K562 (cell line): ENCODE measurements at regions not wholly inside any gene's neighbourhood (a gene's known extent, or its start where the extent isn't known, plus 50 kb on each side); places are given as distances from the start of the nearest gene placed in this dataset.

Source experiments
- BHLHE40 ChIP-seq: IDR thresholded peaks from 2 replicates; pipeline ENCODE4 v1.6.1; 2011; ENCODE audit warnings: low read length, improper control_type of control experiment
- ELF2 ChIP-seq: fragments of 250-450 bp; sonication (Bioruptor Pico); IDR thresholded peaks from 2 replicates; pipeline ENCODE4 v1.5.0; 2021; ENCODE audit warnings: mild to moderate bottlenecking
- MAFF ChIP-seq: IDR thresholded peaks from 2 replicates; pipeline ENCODE4 v1.6.1; 2012; ENCODE audit warnings: low read length, improper control_type of control experiment
- PCBP2 ChIP-seq: fragments of 200-400 bp; formaldehyde crosslinking; IDR thresholded peaks from 2 replicates; pipeline ENCODE4 v1.6.1; 2018; ENCODE audit warnings: low read length, low read depth, mild to moderate bottlenecking, moderate library complexity; ENCODE audit not compliant: poor library complexity, severe bottlenecking
- ZNF263 ChIP-seq: sonication (generic); formaldehyde crosslinking; IDR thresholded peaks from 2 replicates; pipeline ENCODE4 v1.8.0; 2022; ENCODE audit warnings: mild to moderate bottlenecking, missing genetic modification reagents, borderline replicate concordance
- ZNF785 ChIP-seq: fragments of 250-450 bp; sonication (Bioruptor Pico); IDR thresholded peaks from 2 replicates; pipeline ENCODE4 v1.4.0; 2020; ENCODE audit warnings: mild to moderate bottlenecking
- TF ChIP-seq, protein P1 (sequence below): fragments of 450-650 bp; conservative IDR thresholded peaks from 2 replicates; pipeline ENCODE4 v1.6.1; 2016; ENCODE audit warnings: missing genetic modification characterization, low read depth, mild to moderate bottlenecking, missing compliant biosample characterization, moderate library complexity
- TF ChIP-seq, protein P2 (sequence below): fragments of 250-450 bp; sonication (Bioruptor Pico); IDR thresholded peaks from 2 replicates; pipeline ENCODE4 v1.8.0; 2021; ENCODE audit warnings: moderate library complexity, mild to moderate bottlenecking, inconsistent platforms
- TF ChIP-seq, protein P3 (sequence below): sonication (generic); formaldehyde crosslinking; IDR thresholded peaks from 2 replicates; pipeline ENCODE4 v1.8.0; 2022; ENCODE audit warnings: missing genetic modification reagents, mild to moderate bottlenecking, borderline replicate concordance
- TF ChIP-seq, protein P4 (sequence below), 3 experiments: IDR thresholded peaks in 2 of 3; conservative IDR thresholded peaks in 1 of 3; 2 replicates each; pipeline ENCODE4 v1.5.1; 2011 to 2012; ENCODE audit warnings: low read length in 3 of 3, mild to moderate bottlenecking in 3 of 3, control low read depth in 2 of 3, improper control_type of control experiment in 1 of 3, inconsistent platforms in 1 of 3, low read depth in 1 of 3, mixed read lengths in 1 of 3, moderate library complexity in 1 of 3; ENCODE audit not compliant: insufficient read depth in 2 of 3
- TF ChIP-seq, protein P5 (sequence below), 2 experiments: fragments of 150-350 bp in 1 of 2; IDR thresholded peaks; 2 replicates each; pipeline ENCODE4 v1.6.1; 2012 to 2016; ENCODE audit warnings: low read depth in 2 of 2, low read length in 2 of 2, mild to moderate bottlenecking in 1 of 2, moderate library complexity in 1 of 2

DNA sequence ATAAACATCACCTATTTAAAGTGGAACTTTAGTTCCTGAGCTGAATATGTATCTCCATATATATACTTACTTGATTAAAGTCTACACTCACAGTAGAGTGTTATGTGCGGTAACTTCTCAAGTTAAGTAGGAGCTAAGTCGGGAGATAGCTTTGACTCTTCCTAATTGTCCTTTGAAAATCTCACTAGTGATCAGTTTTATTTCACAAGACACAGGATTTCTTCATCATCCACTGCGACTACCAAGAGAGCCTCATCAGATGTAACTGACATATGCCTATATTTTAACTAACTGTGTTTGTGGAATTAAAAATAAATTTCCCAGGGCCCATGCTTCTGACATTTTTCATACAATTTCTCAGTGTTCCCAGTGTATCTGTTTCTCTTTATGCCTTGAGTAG is 1664.0 kb downstream of the EFNB2 start:
- TF ChIP-seq, protein P1, sequence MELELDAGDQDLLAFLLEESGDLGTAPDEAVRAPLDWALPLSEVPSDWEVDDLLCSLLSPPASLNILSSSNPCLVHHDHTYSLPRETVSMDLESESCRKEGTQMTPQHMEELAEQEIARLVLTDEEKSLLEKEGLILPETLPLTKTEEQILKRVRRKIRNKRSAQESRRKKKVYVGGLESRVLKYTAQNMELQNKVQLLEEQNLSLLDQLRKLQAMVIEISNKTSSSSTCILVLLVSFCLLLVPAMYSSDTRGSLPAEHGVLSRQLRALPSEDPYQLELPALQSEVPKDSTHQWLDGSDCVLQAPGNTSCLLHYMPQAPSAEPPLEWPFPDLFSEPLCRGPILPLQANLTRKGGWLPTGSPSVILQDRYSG (tag): no peak
- TF ChIP-seq, protein P2, sequence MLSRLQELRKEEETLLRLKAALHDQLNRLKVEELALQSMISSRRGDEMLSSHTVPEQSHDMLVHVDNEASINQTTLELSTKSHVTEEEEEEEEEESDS (CRISPR knock-in tag): no peak
- TF ChIP-seq ZNF785 (CRISPR knock-in tag): no peak
- no peak for TF ChIP-seq MAFF
- TF ChIP-seq ELF2 (CRISPR knock-in tag): no peak
- TF ChIP-seq PCBP2: no peak
- TF ChIP-seq, protein P3, sequence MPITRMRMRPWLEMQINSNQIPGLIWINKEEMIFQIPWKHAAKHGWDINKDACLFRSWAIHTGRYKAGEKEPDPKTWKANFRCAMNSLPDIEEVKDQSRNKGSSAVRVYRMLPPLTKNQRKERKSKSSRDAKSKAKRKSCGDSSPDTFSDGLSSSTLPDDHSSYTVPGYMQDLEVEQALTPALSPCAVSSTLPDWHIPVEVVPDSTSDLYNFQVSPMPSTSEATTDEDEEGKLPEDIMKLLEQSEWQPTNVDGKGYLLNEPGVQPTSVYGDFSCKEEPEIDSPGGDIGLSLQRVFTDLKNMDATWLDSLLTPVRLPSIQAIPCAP: no peak
- TF ChIP-seq BHLHE40: no peak
- TF ChIP-seq, protein P4, sequence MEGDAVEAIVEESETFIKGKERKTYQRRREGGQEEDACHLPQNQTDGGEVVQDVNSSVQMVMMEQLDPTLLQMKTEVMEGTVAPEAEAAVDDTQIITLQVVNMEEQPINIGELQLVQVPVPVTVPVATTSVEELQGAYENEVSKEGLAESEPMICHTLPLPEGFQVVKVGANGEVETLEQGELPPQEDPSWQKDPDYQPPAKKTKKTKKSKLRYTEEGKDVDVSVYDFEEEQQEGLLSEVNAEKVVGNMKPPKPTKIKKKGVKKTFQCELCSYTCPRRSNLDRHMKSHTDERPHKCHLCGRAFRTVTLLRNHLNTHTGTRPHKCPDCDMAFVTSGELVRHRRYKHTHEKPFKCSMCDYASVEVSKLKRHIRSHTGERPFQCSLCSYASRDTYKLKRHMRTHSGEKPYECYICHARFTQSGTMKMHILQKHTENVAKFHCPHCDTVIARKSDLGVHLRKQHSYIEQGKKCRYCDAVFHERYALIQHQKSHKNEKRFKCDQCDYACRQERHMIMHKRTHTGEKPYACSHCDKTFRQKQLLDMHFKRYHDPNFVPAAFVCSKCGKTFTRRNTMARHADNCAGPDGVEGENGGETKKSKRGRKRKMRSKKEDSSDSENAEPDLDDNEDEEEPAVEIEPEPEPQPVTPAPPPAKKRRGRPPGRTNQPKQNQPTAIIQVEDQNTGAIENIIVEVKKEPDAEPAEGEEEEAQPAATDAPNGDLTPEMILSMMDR (IDR thresholded peaks at IDR 0.05 in 2 of 3, conservative IDR thresholded peaks at IDR 0.05 in 1 of 3; ENCODE audit: insufficient read depth in 2 of 3, low read depth in 1 of 3, low read length in 3 of 3): no peak
- TF ChIP-seq, protein P5, sequence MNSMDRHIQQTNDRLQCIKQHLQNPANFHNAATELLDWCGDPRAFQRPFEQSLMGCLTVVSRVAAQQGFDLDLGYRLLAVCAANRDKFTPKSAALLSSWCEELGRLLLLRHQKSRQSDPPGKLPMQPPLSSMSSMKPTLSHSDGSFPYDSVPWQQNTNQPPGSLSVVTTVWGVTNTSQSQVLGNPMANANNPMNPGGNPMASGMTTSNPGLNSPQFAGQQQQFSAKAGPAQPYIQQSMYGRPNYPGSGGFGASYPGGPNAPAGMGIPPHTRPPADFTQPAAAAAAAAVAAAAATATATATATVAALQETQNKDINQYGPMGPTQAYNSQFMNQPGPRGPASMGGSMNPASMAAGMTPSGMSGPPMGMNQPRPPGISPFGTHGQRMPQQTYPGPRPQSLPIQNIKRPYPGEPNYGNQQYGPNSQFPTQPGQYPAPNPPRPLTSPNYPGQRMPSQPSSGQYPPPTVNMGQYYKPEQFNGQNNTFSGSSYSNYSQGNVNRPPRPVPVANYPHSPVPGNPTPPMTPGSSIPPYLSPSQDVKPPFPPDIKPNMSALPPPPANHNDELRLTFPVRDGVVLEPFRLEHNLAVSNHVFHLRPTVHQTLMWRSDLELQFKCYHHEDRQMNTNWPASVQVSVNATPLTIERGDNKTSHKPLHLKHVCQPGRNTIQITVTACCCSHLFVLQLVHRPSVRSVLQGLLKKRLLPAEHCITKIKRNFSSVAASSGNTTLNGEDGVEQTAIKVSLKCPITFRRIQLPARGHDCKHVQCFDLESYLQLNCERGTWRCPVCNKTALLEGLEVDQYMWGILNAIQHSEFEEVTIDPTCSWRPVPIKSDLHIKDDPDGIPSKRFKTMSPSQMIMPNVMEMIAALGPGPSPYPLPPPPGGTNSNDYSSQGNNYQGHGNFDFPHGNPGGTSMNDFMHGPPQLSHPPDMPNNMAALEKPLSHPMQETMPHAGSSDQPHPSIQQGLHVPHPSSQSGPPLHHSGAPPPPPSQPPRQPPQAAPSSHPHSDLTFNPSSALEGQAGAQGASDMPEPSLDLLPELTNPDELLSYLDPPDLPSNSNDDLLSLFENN (IDR thresholded peaks at IDR 0.05; ENCODE audit: low read depth in 2 of 2, low read length in 2 of 2): no peak
- no peak for TF ChIP-seq ZNF263 (CRISPR knock-in tag)
